ENCODE measurements at regions not wholly inside any gene's neighbourhood (a gene's known extent, or its start where the extent isn't known, plus 50 kb on each side); places are given as distances from the start of the nearest gene placed in this dataset.

- no peak for TF ChIP-seq POLR2AphosphoS5 (IDR thresholded peaks at IDR 0.05; ENCODE audit: low read depth, low read length)
- no peak for TF ChIP-seq YY1 (IDR thresholded peaks at IDR 0.05; ENCODE audit: extremely low read depth, insufficient replicate concordance, low read depth, low read length)
- TF ChIP-seq, protein P1, sequence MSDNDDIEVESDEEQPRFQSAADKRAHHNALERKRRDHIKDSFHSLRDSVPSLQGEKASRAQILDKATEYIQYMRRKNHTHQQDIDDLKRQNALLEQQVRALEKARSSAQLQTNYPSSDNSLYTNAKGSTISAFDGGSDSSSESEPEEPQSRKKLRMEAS (IDR thresholded peaks at IDR 0.05) = no peak
- TF ChIP-seq, protein P2, sequence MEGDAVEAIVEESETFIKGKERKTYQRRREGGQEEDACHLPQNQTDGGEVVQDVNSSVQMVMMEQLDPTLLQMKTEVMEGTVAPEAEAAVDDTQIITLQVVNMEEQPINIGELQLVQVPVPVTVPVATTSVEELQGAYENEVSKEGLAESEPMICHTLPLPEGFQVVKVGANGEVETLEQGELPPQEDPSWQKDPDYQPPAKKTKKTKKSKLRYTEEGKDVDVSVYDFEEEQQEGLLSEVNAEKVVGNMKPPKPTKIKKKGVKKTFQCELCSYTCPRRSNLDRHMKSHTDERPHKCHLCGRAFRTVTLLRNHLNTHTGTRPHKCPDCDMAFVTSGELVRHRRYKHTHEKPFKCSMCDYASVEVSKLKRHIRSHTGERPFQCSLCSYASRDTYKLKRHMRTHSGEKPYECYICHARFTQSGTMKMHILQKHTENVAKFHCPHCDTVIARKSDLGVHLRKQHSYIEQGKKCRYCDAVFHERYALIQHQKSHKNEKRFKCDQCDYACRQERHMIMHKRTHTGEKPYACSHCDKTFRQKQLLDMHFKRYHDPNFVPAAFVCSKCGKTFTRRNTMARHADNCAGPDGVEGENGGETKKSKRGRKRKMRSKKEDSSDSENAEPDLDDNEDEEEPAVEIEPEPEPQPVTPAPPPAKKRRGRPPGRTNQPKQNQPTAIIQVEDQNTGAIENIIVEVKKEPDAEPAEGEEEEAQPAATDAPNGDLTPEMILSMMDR (IDR thresholded peaks at IDR 0.05 in 2 of 3, conservative IDR thresholded peaks at IDR 0.05 in 1 of 3; ENCODE audit: borderline replicate concordance in 1 of 3, insufficient read depth in 1 of 3, low read depth in 2 of 3, low read length in 2 of 3) = no peak
- TF ChIP-seq POLR2A (IDR thresholded peaks at IDR 0.05; ENCODE audit: borderline replicate concordance, extremely low read depth, insufficient read depth, insufficient read length) = no peak
- TF ChIP-seq EGR1 (IDR thresholded peaks at IDR 0.05; ENCODE audit: low read depth) = no peak
- no peak for TF ChIP-seq SIN3A (IDR thresholded peaks at IDR 0.05; ENCODE audit: low read depth)
- TF ChIP-seq CEBPB (IDR thresholded peaks at IDR 0.05; ENCODE audit: low read depth) = no peak
- TF ChIP-seq ZNF274 (IDR thresholded peaks at IDR 0.05; ENCODE audit: low read depth, low read length) = no peak
- TF ChIP-seq REST (IDR thresholded peaks at IDR 0.05; ENCODE audit: low read depth) = no peak
- no peak for TF ChIP-seq EZH2 (IDR thresholded peaks at IDR 0.05)
- no peak for TF ChIP-seq TCF7L2 (IDR thresholded peaks at IDR 0.05; ENCODE audit: borderline replicate concordance, extremely low read depth, insufficient read depth, insufficient read length)
Measured at GRCh38 chr20:11056414-11056813, 382.6 kb upstream of the JAG1 start.
